SK-N-SH (cell line): ENCODE measurements at regions not wholly inside any gene's neighbourhood (a gene's known extent, or its start where the extent isn't known, plus 50 kb on each side); places are given as distances from the start of the nearest gene placed in this dataset.

Experiments used
- CTCF ChIA-PET: fragments of 300-600, 350-600 bp; formaldehyde crosslinking; extraction: SDS; loops from one replicate; lab custom pipeline; 2021; lab: Yijun Ruan, JAX
- POLR2A ChIA-PET: fragments of 350-600 bp; sonication (Branson Sonifier 250); formaldehyde crosslinking; extraction: SDS; loops from one replicate; lab custom pipeline; 2020; ENCODE audit warnings: antibody characterized with exemption, inconsistent platforms; lab: Yijun Ruan, JAX
- DNase-seq: peaks from one replicate; pipeline ENCODE4 v3.0.0; 2012
- H2AFZ ChIP-seq: fragments of 200-600 bp; sonication (generic); 2 replicates; pipeline ENCODE4 v1.8.1; 2016; ENCODE audit warnings: antibody characterized with exemption, mild to moderate bottlenecking, low read depth
- H3F3A ChIP-seq: fragments of 200-600 bp; sonication (generic); replicated peaks from 2 replicates; pipeline ENCODE3; 2016; ENCODE audit warnings: antibody characterized with exemption, mild to moderate bottlenecking; ENCODE audit not compliant: insufficient read depth
- H3K27ac ChIP-seq, 2 experiments: fragments of 200-500 bp in 1 of 2; fragments of 200-600 bp in 1 of 2; sonication (Bioruptor generic) in 1 of 2; sonication (generic), shearing (Covaris generic) in 1 of 2; 2 replicates each; pipeline versions ENCODE4 v1.5.1 to v1.6.1; 2014 to 2016; ENCODE audit warnings: low read depth in 2 of 2, inconsistent platforms in 1 of 2, low read length in 1 of 2, mild to moderate bottlenecking in 1 of 2, mixed read lengths in 1 of 2
- H3K27me3 ChIP-seq: fragments of 200-600 bp; sonication (generic), shearing (Covaris generic); 2 replicates; pipeline ENCODE4 v1.6.1; 2016; ENCODE audit warnings: mixed run types; ENCODE audit not compliant: insufficient read depth
- H3K36me3 ChIP-seq, 2 experiments: fragments of 200-500 bp in 1 of 2; fragments of 200-600 bp in 1 of 2; sonication (Bioruptor generic) in 1 of 2; sonication (generic) in 1 of 2; replicated peaks in 1 of 2; 2 replicates each; pipeline versions ENCODE3 to v1.5.1; 2014 to 2016; ENCODE audit warnings: low read length in 1 of 2, mild to moderate bottlenecking in 1 of 2; ENCODE audit not compliant: insufficient read depth in 2 of 2, control insufficient read depth in 1 of 2
- H3K4me1 ChIP-seq, 2 experiments: fragments of 200-500 bp in 1 of 2; fragments of 200-600 bp in 1 of 2; sonication (Bioruptor generic) in 1 of 2; sonication (generic), shearing (Covaris generic) in 1 of 2; 2 replicates each; pipeline versions ENCODE4 v1.5.1 to v1.6.1; 2014 to 2016; ENCODE audit warnings: low read depth in 1 of 2, low read length in 1 of 2, mixed run types in 1 of 2; ENCODE audit not compliant: insufficient read depth in 2 of 2, control insufficient read depth in 1 of 2
- H3K4me2 ChIP-seq: fragments of 200-600 bp; sonication (generic), shearing (Covaris generic); 2 replicates; pipeline ENCODE4 v1.6.1; 2017; ENCODE audit warnings: mixed run types
- H3K4me3 ChIP-seq, 2 experiments: fragments of 200-500 bp in 1 of 2; fragments of 200-600 bp in 1 of 2; sonication (Bioruptor generic) in 1 of 2; sonication (generic), shearing (Covaris generic) in 1 of 2; 2 replicates each; pipeline versions ENCODE4 v1.5.1 to v1.8.1; 2014 to 2016; ENCODE audit warnings: low read depth in 2 of 2, inconsistent platforms in 1 of 2, low read length in 1 of 2, mild to moderate bottlenecking in 1 of 2, mixed read lengths in 1 of 2, moderate library complexity in 1 of 2
- H3K79me2 ChIP-seq: fragments of 200-600 bp; sonication (generic); 2 replicates; pipeline ENCODE4 v1.8.1; 2017; ENCODE audit warnings: mild to moderate bottlenecking; ENCODE audit not compliant: insufficient read depth
- H3K9ac ChIP-seq: fragments of 200-600 bp; sonication (generic); 2 replicates; pipeline ENCODE4 v1.6.1; 2017; ENCODE audit warnings: mixed run types
- H3K9me2 ChIP-seq: fragments of 200-600 bp; sonication (generic); 2 replicates; pipeline ENCODE4 v1.6.1; 2017; ENCODE audit warnings: mixed run types
- H3K9me3 ChIP-seq: fragments of 200-600 bp; sonication (generic); 2 replicates; pipeline ENCODE4 v1.6.1; 2017; ENCODE audit warnings: mixed run types, mild to moderate bottlenecking, moderate library complexity
- H4K20me1 ChIP-seq: fragments of 200-600 bp; sonication (generic); 2 replicates; pipeline ENCODE4 v1.6.1; 2017; ENCODE audit warnings: mild to moderate bottlenecking, mixed run types; ENCODE audit not compliant: insufficient read depth
- EP300 ChIP-seq, 2 experiments: IDR thresholded peaks; 2 replicates each; pipeline versions ENCODE4 v1.4.0 to v1.6.1; 2012; ENCODE audit warnings: borderline replicate concordance in 1 of 2, low read depth in 1 of 2, low read length in 1 of 2
- FOXJ3 ChIP-seq: sonication (generic); formaldehyde crosslinking; IDR thresholded peaks from 2 replicates; pipeline ENCODE4 v1.5.1; 2020; ENCODE audit warnings: mild to moderate bottlenecking, missing genetic modification reagents
- FOXM1 ChIP-seq: IDR thresholded peaks from 2 replicates; pipeline ENCODE4 v1.4.0; 2012; ENCODE audit warnings: low read depth, mild to moderate bottlenecking
- GATA2 ChIP-seq: sonication (generic); formaldehyde crosslinking; IDR thresholded peaks from 2 replicates; pipeline ENCODE4 v1.5.0; 2020; ENCODE audit warnings: mild to moderate bottlenecking, missing genetic modification reagents
- MEF2A ChIP-seq: IDR thresholded peaks from 2 replicates; pipeline ENCODE4 v1.4.0; 2012; ENCODE audit warnings: low read depth, borderline replicate concordance
- MXI1 ChIP-seq: IDR thresholded peaks from 2 replicates; pipeline ENCODE4 v1.6.1; 2012; ENCODE audit warnings: mild to moderate bottlenecking, low read depth, low read length, improper control_type of control experiment
- NFIC ChIP-seq: IDR thresholded peaks from 2 replicates; pipeline ENCODE4 v1.4.0; 2012; ENCODE audit warnings: borderline replicate concordance
- NRF1 ChIP-seq: IDR thresholded peaks from 2 replicates; pipeline ENCODE4 v1.6.1; 2012; ENCODE audit warnings: low read depth, mild to moderate bottlenecking, low read length
- POLR2AphosphoS5 ChIP-seq: IDR thresholded peaks from 2 replicates; pipeline ENCODE4 v1.6.1; 2012; ENCODE audit warnings: low read depth, low read length
- RAD21 ChIP-seq: IDR thresholded peaks from 2 replicates; pipeline ENCODE4 v1.6.1; 2012; ENCODE audit warnings: mild to moderate bottlenecking, low read length
- SMC3 ChIP-seq: IDR thresholded peaks from 2 replicates; pipeline ENCODE4 v1.6.1; 2012; ENCODE audit warnings: low read depth, low read length, improper control_type of control experiment
- TAF1 ChIP-seq: IDR thresholded peaks from 2 replicates; pipeline ENCODE4 v1.6.1; 2012; ENCODE audit warnings: low read depth, mild to moderate bottlenecking, low read length, moderate library complexity, borderline replicate concordance
- YY1 ChIP-seq: IDR thresholded peaks from 2 replicates; pipeline ENCODE4 v1.4.0; 2012; ENCODE audit warnings: low read depth, mild to moderate bottlenecking
- TF ChIP-seq, protein P1 (sequence below): IDR thresholded peaks from 2 replicates; pipeline ENCODE4 v1.6.1; 2012; ENCODE audit warnings: mild to moderate bottlenecking, low read depth, low read length, moderate library complexity
- TF ChIP-seq, protein P2 (sequence below): IDR thresholded peaks from 2 replicates; pipeline ENCODE4 v1.4.0; 2012; ENCODE audit warnings: low read depth
- TF ChIP-seq, protein P3 (sequence below): fragments of 150-350 bp; IDR thresholded peaks from 2 replicates; pipeline ENCODE4 v1.6.1; 2016; ENCODE audit warnings: mild to moderate bottlenecking, low read depth, low read length
- TF ChIP-seq, protein P4 (sequence below): fragments of 200-600 bp; sonication (generic); IDR thresholded peaks from 2 replicates; pipeline ENCODE4 v1.6.1; 2017; ENCODE audit warnings: antibody characterized with exemption, mild to moderate bottlenecking, moderate library complexity
- TF ChIP-seq, protein P5 (sequence below): IDR thresholded peaks from 2 replicates; pipeline ENCODE4; 2012

DNA sequence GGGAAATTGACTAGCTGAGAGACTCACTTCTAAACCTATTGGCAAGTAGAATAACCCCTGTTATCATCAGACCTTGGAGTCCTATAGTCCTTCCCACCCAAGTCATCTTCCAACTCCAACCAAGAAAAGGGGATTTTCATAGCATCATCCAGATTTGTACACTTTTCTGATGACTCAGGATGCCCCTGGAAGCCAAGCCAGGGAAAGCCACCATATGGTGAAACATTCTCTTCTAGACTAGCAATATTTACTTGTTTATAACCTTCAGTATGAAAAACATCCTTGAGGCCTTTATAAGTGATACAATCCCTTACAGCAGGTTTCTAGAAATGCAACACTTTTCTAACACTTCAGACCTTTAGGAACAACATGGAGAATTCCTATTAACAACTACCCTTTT, 618.8 kb upstream of the CDH11 start:
- H3K36me3 ChIP-seq, result no peaks in the 10 kb centered on the region
- H4K20me1 ChIP-seq, result no peaks in the 10 kb centered on the region
- H3K9me3 ChIP-seq, result no peaks in the 10 kb centered on the region
- no peak overlapping the region for H2AFZ ChIP-seq
- H3K27me3 ChIP-seq, result no peaks in the 10 kb centered on the region
- H3K4me2 ChIP-seq, result no peak overlapping the region
- no peaks in the 10 kb centered on the region for H3F3A ChIP-seq
- TF ChIP-seq, protein P1, sequence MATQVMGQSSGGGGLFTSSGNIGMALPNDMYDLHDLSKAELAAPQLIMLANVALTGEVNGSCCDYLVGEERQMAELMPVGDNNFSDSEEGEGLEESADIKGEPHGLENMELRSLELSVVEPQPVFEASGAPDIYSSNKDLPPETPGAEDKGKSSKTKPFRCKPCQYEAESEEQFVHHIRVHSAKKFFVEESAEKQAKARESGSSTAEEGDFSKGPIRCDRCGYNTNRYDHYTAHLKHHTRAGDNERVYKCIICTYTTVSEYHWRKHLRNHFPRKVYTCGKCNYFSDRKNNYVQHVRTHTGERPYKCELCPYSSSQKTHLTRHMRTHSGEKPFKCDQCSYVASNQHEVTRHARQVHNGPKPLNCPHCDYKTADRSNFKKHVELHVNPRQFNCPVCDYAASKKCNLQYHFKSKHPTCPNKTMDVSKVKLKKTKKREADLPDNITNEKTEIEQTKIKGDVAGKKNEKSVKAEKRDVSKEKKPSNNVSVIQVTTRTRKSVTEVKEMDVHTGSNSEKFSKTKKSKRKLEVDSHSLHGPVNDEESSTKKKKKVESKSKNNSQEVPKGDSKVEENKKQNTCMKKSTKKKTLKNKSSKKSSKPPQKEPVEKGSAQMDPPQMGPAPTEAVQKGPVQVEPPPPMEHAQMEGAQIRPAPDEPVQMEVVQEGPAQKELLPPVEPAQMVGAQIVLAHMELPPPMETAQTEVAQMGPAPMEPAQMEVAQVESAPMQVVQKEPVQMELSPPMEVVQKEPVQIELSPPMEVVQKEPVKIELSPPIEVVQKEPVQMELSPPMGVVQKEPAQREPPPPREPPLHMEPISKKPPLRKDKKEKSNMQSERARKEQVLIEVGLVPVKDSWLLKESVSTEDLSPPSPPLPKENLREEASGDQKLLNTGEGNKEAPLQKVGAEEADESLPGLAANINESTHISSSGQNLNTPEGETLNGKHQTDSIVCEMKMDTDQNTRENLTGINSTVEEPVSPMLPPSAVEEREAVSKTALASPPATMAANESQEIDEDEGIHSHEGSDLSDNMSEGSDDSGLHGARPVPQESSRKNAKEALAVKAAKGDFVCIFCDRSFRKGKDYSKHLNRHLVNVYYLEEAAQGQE, result no peak
- TF ChIP-seq MEF2A, result no peak
- no peak for TF ChIP-seq YY1
- TF ChIP-seq, protein P2, sequence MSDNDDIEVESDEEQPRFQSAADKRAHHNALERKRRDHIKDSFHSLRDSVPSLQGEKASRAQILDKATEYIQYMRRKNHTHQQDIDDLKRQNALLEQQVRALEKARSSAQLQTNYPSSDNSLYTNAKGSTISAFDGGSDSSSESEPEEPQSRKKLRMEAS, result no peak
- TF ChIP-seq FOXM1, result no peak
- TF ChIP-seq, protein P3, sequence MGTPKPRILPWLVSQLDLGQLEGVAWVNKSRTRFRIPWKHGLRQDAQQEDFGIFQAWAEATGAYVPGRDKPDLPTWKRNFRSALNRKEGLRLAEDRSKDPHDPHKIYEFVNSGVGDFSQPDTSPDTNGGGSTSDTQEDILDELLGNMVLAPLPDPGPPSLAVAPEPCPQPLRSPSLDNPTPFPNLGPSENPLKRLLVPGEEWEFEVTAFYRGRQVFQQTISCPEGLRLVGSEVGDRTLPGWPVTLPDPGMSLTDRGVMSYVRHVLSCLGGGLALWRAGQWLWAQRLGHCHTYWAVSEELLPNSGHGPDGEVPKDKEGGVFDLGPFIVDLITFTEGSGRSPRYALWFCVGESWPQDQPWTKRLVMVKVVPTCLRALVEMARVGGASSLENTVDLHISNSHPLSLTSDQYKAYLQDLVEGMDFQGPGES, result no peak
- TF ChIP-seq EP300 (IDR thresholded peaks at IDR 0.05; ENCODE audit: borderline replicate concordance in 1 of 2, low read depth in 1 of 2, low read length in 1 of 2), result no peak
- TF ChIP-seq SMC3, result no peak
- TF ChIP-seq, protein P4, sequence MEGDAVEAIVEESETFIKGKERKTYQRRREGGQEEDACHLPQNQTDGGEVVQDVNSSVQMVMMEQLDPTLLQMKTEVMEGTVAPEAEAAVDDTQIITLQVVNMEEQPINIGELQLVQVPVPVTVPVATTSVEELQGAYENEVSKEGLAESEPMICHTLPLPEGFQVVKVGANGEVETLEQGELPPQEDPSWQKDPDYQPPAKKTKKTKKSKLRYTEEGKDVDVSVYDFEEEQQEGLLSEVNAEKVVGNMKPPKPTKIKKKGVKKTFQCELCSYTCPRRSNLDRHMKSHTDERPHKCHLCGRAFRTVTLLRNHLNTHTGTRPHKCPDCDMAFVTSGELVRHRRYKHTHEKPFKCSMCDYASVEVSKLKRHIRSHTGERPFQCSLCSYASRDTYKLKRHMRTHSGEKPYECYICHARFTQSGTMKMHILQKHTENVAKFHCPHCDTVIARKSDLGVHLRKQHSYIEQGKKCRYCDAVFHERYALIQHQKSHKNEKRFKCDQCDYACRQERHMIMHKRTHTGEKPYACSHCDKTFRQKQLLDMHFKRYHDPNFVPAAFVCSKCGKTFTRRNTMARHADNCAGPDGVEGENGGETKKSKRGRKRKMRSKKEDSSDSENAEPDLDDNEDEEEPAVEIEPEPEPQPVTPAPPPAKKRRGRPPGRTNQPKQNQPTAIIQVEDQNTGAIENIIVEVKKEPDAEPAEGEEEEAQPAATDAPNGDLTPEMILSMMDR, result no peak
- TF ChIP-seq MXI1, result no peak
- no peak for TF ChIP-seq GATA2 (CRISPR knock-in tag)
- TF ChIP-seq, protein P5, sequence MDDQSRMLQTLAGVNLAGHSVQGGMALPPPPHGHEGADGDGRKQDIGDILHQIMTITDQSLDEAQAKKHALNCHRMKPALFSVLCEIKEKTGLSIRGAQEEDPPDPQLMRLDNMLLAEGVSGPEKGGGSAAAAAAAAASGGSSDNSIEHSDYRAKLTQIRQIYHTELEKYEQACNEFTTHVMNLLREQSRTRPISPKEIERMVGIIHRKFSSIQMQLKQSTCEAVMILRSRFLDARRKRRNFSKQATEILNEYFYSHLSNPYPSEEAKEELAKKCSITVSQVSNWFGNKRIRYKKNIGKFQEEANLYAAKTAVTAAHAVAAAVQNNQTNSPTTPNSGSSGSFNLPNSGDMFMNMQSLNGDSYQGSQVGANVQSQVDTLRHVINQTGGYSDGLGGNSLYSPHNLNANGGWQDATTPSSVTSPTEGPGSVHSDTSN, result no peak
- TF ChIP-seq TAF1, result no peak
- TF ChIP-seq NFIC, result no peak
- no peak for TF ChIP-seq RAD21
- no peak for TF ChIP-seq NRF1
- no peak for TF ChIP-seq POLR2AphosphoS5
- TF ChIP-seq FOXJ3 (CRISPR knock-in tag), result no peak
- TF ChIP-seq, all 33 proteins: peak for 0
- Histone ChIP-seq H3K9ac (no peak overlapping the region), H3K4me3 (no peak overlapping the region), H3K79me2 (no peaks in the 10 kb centered on the region), H3K4me1 (peaks cover 0 to 3% of the 10 kb centered on the region in 2 experiments; a peak in 1 of 4 replicates), H3K9me2 (no peaks in the 10 kb centered on the region), H3K27ac (no peak overlapping the region)
- CTCF ChIA-PET, result interaction anchor here (0.6 kb wide), 1 partner anchor 8 kb away, joined by 3 read pairs; no protein-coding TSS in a partner anchor
- no peak for DNase-seq
- POLR2A ChIA-PET, result no interaction called here
